ENCODE measurements at regions not wholly inside any gene's neighbourhood (a gene's known extent, or its start where the extent isn't known, plus 50 kb on each side); places are given as distances from the start of the nearest gene placed in this dataset.
A peak's percentile ranks its signal among the peaks of the same experiment; 100 is the strongest.

DNA sequence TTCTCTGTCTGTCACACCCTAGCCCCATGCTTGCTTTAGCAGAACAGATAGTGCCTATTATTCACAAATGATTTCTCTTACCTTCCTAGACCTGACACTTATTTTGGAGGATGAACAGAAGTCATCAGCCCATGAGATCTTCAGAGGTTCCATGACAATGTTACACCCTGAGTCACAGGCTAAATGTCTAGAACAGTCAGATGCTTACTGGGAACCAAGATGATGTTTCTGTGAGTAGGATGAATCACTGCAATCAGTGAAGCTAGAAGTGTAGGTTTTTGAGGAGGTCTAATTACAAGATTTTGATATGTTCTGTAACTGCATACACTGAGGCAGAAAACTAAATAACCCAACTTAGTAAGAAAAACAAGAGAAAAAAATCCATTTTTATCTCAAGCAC, 123.0 kb upstream of the THUMPD2 start:
- TF ChIP-seq, protein P1, sequence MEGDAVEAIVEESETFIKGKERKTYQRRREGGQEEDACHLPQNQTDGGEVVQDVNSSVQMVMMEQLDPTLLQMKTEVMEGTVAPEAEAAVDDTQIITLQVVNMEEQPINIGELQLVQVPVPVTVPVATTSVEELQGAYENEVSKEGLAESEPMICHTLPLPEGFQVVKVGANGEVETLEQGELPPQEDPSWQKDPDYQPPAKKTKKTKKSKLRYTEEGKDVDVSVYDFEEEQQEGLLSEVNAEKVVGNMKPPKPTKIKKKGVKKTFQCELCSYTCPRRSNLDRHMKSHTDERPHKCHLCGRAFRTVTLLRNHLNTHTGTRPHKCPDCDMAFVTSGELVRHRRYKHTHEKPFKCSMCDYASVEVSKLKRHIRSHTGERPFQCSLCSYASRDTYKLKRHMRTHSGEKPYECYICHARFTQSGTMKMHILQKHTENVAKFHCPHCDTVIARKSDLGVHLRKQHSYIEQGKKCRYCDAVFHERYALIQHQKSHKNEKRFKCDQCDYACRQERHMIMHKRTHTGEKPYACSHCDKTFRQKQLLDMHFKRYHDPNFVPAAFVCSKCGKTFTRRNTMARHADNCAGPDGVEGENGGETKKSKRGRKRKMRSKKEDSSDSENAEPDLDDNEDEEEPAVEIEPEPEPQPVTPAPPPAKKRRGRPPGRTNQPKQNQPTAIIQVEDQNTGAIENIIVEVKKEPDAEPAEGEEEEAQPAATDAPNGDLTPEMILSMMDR (IDR thresholded peaks at IDR 0.05; ENCODE audit: poor library complexity, severe bottlenecking), result no peak

DNA sequence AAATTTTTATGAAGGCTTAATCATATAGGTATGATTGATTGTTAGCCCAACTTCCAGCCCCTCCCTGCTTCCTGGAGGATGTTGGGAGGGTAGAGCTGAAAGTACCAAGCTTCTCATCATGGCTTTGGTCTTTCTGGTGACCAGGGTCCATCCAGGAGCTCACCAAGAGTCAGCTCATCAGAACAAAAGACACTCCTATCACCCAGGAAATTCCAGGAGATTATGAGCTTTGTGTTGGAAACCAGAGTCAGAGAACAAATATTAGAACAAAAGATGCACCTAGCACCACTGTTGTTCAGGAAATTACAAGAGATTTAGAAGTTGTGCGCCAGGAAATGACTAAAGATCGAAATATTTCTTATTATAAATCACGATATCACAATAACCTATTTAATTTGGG, 119.9 kb upstream of the THUMPD2 start:
- Histone ChIP-seq H3K36me3 (ENCODE audit: low read depth) (no peaks in the 10 kb centered on the region), H3K27me3 (ENCODE audit: insufficient read depth, poor library complexity, severe bottlenecking) (no peaks in the 10 kb centered on the region), H3K4me3 (ENCODE audit: severe bottlenecking) (no peak overlapping the region), H3K27ac (ENCODE audit: poor library complexity, severe bottlenecking) (peak overlapping the region; percentile 83), H3K9me3 (ENCODE audit: severe bottlenecking) (no peaks in the 10 kb centered on the region), H3K4me1 (ENCODE audit: insufficient read depth, poor library complexity, severe bottlenecking) (peaks cover 10% of the 10 kb centered on the region)
- ATAC-seq (ENCODE audit: low read depth) (peak; percentile 86), DNase-seq (ENCODE audit: low spot score) (no peak)
- TF ChIP-seq, protein P1 (IDR thresholded peaks at IDR 0.05; ENCODE audit: poor library complexity, severe bottlenecking), result no peak

More for the DNA sequence above, 123.0 kb upstream of the THUMPD2 start:
- no peak overlapping the region for H3K4me3 ChIP-seq (ENCODE audit: severe bottlenecking)
- H3K36me3 ChIP-seq (ENCODE audit: low read depth), result no peaks in the 10 kb centered on the region
- H3K27me3 ChIP-seq (ENCODE audit: insufficient read depth, poor library complexity, severe bottlenecking), result no peaks in the 10 kb centered on the region
- no peaks in the 10 kb centered on the region for H3K9me3 ChIP-seq (ENCODE audit: severe bottlenecking)
- DNase-seq (ENCODE audit: low spot score), result no peak
- ATAC-seq (ENCODE audit: low read depth), result peak; percentile 60
- no peak overlapping the region for H3K27ac ChIP-seq (ENCODE audit: poor library complexity, severe bottlenecking)
- H3K4me1 ChIP-seq (ENCODE audit: insufficient read depth, poor library complexity, severe bottlenecking), result peaks cover 10% of the 10 kb centered on the region

DNA sequence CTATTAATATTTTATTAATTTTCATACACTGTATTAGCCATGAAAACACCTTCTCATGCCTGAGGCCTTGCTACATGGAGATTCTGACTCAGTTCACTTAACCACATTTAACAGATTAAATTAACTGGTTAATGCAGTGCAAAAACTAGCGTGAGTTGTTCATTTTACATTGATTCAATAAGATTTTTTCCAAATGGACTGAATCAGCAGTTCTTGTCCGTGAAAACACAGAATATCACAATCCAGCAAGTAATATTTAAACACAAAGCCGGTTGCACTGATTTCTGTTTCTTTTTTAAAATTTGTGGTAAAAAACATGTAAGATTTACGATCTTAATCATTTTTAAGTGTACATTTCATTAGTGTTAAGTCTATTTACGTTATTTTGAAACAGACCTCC, 118.2 kb upstream of the THUMPD2 start:
- ATAC-seq (ENCODE audit: low read depth) (no peak), DNase-seq (ENCODE audit: low spot score) (no peak)
- no peak overlapping the region for H3K4me3 ChIP-seq (ENCODE audit: severe bottlenecking)
- H3K27me3 ChIP-seq (ENCODE audit: insufficient read depth, poor library complexity, severe bottlenecking), result no peaks in the 10 kb centered on the region
- H3K36me3 ChIP-seq (ENCODE audit: low read depth), result no peaks in the 10 kb centered on the region
- no peaks in the 10 kb centered on the region for H3K9me3 ChIP-seq (ENCODE audit: severe bottlenecking)
- H3K4me1 ChIP-seq (ENCODE audit: insufficient read depth, poor library complexity, severe bottlenecking), result peaks cover 10% of the 10 kb centered on the region
- H3K27ac ChIP-seq (ENCODE audit: poor library complexity, severe bottlenecking), result peak overlapping the region; percentile 83
- TF ChIP-seq, protein P1 (IDR thresholded peaks at IDR 0.05; ENCODE audit: poor library complexity, severe bottlenecking), result no peak

DNA sequence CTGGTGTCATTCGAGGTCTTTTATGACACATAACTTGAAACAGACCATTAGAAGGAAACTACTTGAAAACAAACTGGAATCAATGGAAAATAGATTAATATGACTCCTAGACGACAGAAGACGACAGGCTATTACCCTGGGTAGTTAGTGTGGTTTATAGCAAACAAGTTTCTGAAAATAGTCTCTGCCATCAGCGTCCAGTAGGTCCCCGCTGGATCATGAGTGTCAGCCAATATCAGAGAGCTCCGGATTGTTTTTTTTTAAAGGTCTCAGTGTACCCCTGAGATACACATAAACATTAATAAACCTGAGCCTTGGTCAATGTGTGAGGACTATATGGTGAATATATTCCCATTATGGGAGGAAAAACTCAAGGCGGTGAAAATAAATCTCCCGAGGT, 115.0 kb upstream of the THUMPD2 start:
- DNase-seq (ENCODE audit: low spot score) (no peak), ATAC-seq (ENCODE audit: low read depth) (no peak)
- peaks cover 7% of the 10 kb centered on the region for H3K4me1 ChIP-seq (ENCODE audit: insufficient read depth, poor library complexity, severe bottlenecking)
- no peaks in the 10 kb centered on the region for H3K9me3 ChIP-seq (ENCODE audit: severe bottlenecking)
- H3K4me3 ChIP-seq (ENCODE audit: severe bottlenecking), result no peak overlapping the region
- TF ChIP-seq, protein P1 (IDR thresholded peaks at IDR 0.05; ENCODE audit: poor library complexity, severe bottlenecking), result no peak
- H3K27ac ChIP-seq (ENCODE audit: poor library complexity, severe bottlenecking), result no peak overlapping the region
- no peaks in the 10 kb centered on the region for H3K36me3 ChIP-seq (ENCODE audit: low read depth)
- H3K27me3 ChIP-seq (ENCODE audit: insufficient read depth, poor library complexity, severe bottlenecking), result no peaks in the 10 kb centered on the region

DNA sequence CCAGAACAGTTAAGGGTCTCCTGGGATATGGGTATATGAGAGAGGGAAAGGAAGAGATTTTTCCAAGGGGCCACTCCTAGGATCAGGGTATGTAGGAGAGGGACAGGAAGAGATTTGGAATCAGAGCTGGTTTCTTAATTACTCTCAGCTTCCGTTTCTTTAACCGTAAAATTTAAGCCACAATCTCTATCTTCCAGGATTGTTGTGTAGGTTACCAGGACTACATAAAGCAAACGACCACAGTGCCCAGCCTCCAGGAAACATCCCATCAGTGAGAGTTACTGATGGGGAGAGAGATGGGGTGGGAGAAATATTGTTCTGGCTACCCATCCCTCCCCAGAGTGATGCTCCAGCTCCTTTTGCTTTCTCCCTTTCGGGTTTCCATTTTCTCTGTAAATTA, 114.6 kb upstream of the THUMPD2 start:
- no peak for ATAC-seq (ENCODE audit: low read depth)
- H3K27ac ChIP-seq (ENCODE audit: poor library complexity, severe bottlenecking), result no peak overlapping the region
- H3K4me1 ChIP-seq (ENCODE audit: insufficient read depth, poor library complexity, severe bottlenecking), result peaks cover 4% of the 10 kb centered on the region
- H3K9me3 ChIP-seq (ENCODE audit: severe bottlenecking), result no peaks in the 10 kb centered on the region
- H3K4me3 ChIP-seq (ENCODE audit: severe bottlenecking), result no peak overlapping the region
- no peaks in the 10 kb centered on the region for H3K36me3 ChIP-seq (ENCODE audit: low read depth)
- no peaks in the 10 kb centered on the region for H3K27me3 ChIP-seq (ENCODE audit: insufficient read depth, poor library complexity, severe bottlenecking)
- TF ChIP-seq, protein P1 (IDR thresholded peaks at IDR 0.05; ENCODE audit: poor library complexity, severe bottlenecking), result no peak
- no peak for DNase-seq (ENCODE audit: low spot score)
